Gastrocnemius medialis (tissue), 4 donors: ENCODE measurements at regions not wholly inside any gene's neighbourhood (a gene's known extent, or its start where the extent isn't known, plus 50 kb on each side); places are given as distances from the start of the nearest gene placed in this dataset.

Experiments used
- ATAC-seq, 2 donors: fragments of 150-250 bp; one replicate each; pipeline ENCODE4 v1.9.1; 2016
- DNase-seq, 2 donors: peaks; one replicate each; pipeline ENCODE4 v3.0.0-alpha.2; 2019
- H3K27ac ChIP-seq, 4 donors: fragments of 200-600 bp; sonication (generic); 1 replicate in 1 of 4; 2 replicates in 3 of 4; pipeline ENCODE4 v1.5.1; 2016 to 2018; ENCODE audit warnings: mild to moderate bottlenecking in 2 of 4, moderate library complexity in 1 of 4
- H3K27me3 ChIP-seq, 3 donors: fragments of 200-600 bp; sonication (generic) in 2 of 3; 1 replicate in 1 of 3; 2 replicates in 2 of 3; pipeline versions ENCODE4 v1.5.1 to v1.6.0; 2016 to 2019; ENCODE audit warnings: mild to moderate bottlenecking in 1 of 3, moderate library complexity in 1 of 3
- H3K36me3 ChIP-seq, 2 donors: fragments of 200-600 bp; sonication (generic) in 1 of 2; one replicate each; pipeline ENCODE4 v1.5.1; 2017 to 2018
- H3K4me1 ChIP-seq, 2 donors: fragments of 200-600 bp; sonication (generic) in 1 of 2; one replicate each; pipeline ENCODE4 v1.5.1; 2016 to 2017; ENCODE audit warnings: mild to moderate bottlenecking in 2 of 2
- H3K4me3 ChIP-seq, 4 donors: fragments of 200-600 bp; sonication (generic) in 3 of 4; 1 replicate in 1 of 4; 2 replicates in 3 of 4; pipeline ENCODE4 v1.5.1; 2016 to 2019; ENCODE audit warnings: mild to moderate bottlenecking in 2 of 4
- H3K9me3 ChIP-seq, 3 donors: fragments of 200-600 bp; sonication (generic) in 2 of 3; 1 replicate in 1 of 3; 2 replicates in 2 of 3; pipeline ENCODE4 v1.5.1; 2016 to 2019
- POLR2A ChIP-seq, 2 donors: fragments of 450-650 bp; IDR thresholded peaks; one replicate each; pipeline ENCODE4 v1.6.1; 2017; ENCODE audit warnings: antibody characterized with exemption in 2 of 2, mild to moderate bottlenecking in 2 of 2, moderate library complexity in 2 of 2
- in situ Hi-C, 4 donors: fragments of 200-750 bp; cut with MboI; loops; one replicate each; pipeline versions ENCODE4 v1.15.0 to v1.8.0; 2017; ENCODE audit warnings: low sequenced_read_pairs in 4 of 4
- intact Hi-C: fragments of 100-400 bp; cut with DNase I; formaldehyde crosslinking; loops from one replicate; pipeline ENCODE4 v1.15.1; 2023; ENCODE audit warnings: low total_unique reads
- TF ChIP-seq, protein P1 (sequence below), 5 experiments: fragments of 450-650 bp in 3 of 5; fragments of 200-600 bp in 2 of 5; sonication (generic) in 2 of 5; IDR thresholded peaks in 4 of 5; conservative IDR thresholded peaks in 1 of 5; 1 replicate in 4 of 5; 2 replicates in 1 of 5; pipeline ENCODE4 v1.5.1; 2016 to 2019; ENCODE audit warnings: antibody characterized with exemption in 5 of 5, mild to moderate bottlenecking in 3 of 5, moderate library complexity in 3 of 5

DNA sequence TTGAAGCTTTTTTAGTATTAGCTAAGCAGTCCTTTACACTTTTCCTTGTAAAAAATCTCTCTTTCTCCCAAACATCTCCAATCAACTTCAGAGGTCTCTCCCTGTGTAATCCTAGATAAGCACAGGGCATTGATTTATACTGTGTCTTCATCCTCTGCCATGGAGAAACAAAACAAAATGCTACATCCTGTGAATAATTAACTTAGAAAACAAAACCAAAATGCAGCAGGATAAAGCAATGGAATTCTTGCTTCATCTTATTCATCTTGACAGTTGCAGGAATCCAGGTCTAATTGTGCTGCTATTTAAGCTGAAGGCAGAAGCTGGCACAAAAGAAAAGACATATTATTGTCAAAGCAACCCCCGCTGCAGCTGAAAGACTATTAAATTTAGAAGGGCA, 641.5 kb upstream of the SORCS1 start:
- Histone ChIP-seq H3K36me3 (no peaks in the 10 kb centered on the region), H3K4me3 (no peak overlapping the region), H3K27me3 (no peaks in the 10 kb centered on the region), H3K27ac (no peak overlapping the region), H3K9me3 (no peaks in the 10 kb centered on the region), H3K4me1 (no peaks in the 10 kb centered on the region)
- intact Hi-C loops, result no loop called here
- DNase-seq, result no peak
- ATAC-seq, result no peak
- TF ChIP-seq POLR2A (IDR thresholded peaks at IDR 0.05), result no peak
- TF ChIP-seq, protein P1, sequence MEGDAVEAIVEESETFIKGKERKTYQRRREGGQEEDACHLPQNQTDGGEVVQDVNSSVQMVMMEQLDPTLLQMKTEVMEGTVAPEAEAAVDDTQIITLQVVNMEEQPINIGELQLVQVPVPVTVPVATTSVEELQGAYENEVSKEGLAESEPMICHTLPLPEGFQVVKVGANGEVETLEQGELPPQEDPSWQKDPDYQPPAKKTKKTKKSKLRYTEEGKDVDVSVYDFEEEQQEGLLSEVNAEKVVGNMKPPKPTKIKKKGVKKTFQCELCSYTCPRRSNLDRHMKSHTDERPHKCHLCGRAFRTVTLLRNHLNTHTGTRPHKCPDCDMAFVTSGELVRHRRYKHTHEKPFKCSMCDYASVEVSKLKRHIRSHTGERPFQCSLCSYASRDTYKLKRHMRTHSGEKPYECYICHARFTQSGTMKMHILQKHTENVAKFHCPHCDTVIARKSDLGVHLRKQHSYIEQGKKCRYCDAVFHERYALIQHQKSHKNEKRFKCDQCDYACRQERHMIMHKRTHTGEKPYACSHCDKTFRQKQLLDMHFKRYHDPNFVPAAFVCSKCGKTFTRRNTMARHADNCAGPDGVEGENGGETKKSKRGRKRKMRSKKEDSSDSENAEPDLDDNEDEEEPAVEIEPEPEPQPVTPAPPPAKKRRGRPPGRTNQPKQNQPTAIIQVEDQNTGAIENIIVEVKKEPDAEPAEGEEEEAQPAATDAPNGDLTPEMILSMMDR (IDR thresholded peaks at IDR 0.05 in 4 of 5, conservative IDR thresholded peaks at IDR 0.05 in 1 of 5), result no peak
- in situ Hi-C loops, result no loop called here

DNA sequence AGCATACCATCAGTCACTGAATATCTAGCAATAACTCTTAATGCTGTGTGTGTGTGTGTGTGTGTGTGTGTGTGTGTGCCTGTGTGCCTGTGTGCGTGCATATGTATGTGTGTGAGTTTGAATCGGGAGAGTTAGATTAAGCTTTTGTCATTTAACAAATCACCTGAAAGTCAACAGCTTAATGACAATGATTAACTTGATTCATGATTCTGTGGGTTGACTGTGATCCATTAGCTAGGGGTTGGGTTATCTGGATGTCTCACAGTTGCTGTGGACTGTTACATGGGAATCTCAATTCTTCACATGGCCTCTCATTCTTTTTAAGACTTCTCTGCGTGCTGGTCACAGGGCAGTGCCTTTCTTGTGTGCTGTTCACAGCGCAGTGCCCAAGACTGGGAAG, 639.0 kb upstream of the SORCS1 start:
- no peak for DNase-seq
- Histone ChIP-seq H3K4me1 (no peaks in the 10 kb centered on the region), H3K9me3 (no peaks in the 10 kb centered on the region), H3K4me3 (no peak overlapping the region), H3K36me3 (no peaks in the 10 kb centered on the region), H3K27me3 (no peaks in the 10 kb centered on the region), H3K27ac (no peak overlapping the region)
- in situ Hi-C loops (no loop called here), intact Hi-C loops (no loop called here)
- ATAC-seq, result no peak
- TF ChIP-seq POLR2A (IDR thresholded peaks at IDR 0.05), result no peak
- TF ChIP-seq, protein P1 (IDR thresholded peaks at IDR 0.05 in 4 of 5, conservative IDR thresholded peaks at IDR 0.05 in 1 of 5), result no peak

DNA sequence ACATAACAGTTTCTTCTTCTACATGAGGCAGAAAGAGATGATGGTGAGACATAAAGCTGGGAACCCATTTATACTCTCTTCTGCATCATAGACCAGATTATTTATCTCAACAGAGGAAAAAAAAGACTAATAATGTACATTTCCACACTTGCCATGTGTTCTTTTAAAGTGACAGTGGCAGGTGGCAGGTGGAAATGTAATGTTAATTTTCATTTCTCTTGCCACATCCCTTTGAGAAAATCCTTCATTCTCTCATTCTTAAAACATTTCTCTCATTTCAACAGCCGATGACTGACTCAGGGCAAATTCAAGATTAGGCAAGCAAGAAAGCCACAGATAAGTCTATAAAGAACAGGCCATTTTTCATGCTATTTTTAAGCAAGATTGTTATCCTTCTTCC, 635.6 kb upstream of the SORCS1 start:
- no peak for ATAC-seq

DNA sequence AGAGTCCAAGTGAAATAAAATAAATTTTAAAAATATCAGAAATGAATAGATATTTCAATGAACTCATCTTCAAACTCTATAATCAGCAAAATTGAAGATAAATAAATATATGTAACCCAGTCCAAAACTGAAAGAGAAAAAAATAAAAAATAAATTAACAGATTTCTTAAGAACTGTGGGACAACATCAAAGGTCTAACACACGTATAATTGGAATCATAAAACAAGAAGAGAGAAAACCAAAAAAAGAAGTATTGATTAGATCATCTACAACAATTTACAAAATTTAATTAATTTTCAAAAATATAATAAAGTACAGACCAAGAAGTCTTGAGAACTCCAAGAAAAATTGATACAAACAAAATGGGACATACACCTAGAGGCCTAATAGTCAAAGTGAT, 625.8 kb upstream of the SORCS1 start:
- in situ Hi-C loops, result no loop called here
- Histone ChIP-seq H3K36me3 (no peaks in the 10 kb centered on the region), H3K9me3 (no peaks in the 10 kb centered on the region), H3K27ac (no peak overlapping the region), H3K4me3 (no peak overlapping the region), H3K4me1 (no peaks in the 10 kb centered on the region), H3K27me3 (no peaks in the 10 kb centered on the region)
- DNase-seq (no peak), ATAC-seq (no peak)
- TF ChIP-seq POLR2A (IDR thresholded peaks at IDR 0.05), result no peak
- TF ChIP-seq, protein P1 (IDR thresholded peaks at IDR 0.05 in 4 of 5, conservative IDR thresholded peaks at IDR 0.05 in 1 of 5), result no peak
- intact Hi-C loops, result no loop called here

More for the DNA sequence above, 635.6 kb upstream of the SORCS1 start:
- H3K4me3 ChIP-seq, result no peak overlapping the region
- no peaks in the 10 kb centered on the region for H3K9me3 ChIP-seq
- no peak for DNase-seq
- no peaks in the 10 kb centered on the region for H3K36me3 ChIP-seq
- no peak overlapping the region for H3K27ac ChIP-seq
- H3K4me1 ChIP-seq, result no peaks in the 10 kb centered on the region
- intact Hi-C loops, result no loop called here
- no peaks in the 10 kb centered on the region for H3K27me3 ChIP-seq
- in situ Hi-C loops, result no loop called here
- TF ChIP-seq, protein P1 (IDR thresholded peaks at IDR 0.05 in 4 of 5, conservative IDR thresholded peaks at IDR 0.05 in 1 of 5), result no peak
- TF ChIP-seq POLR2A (IDR thresholded peaks at IDR 0.05), result no peak

DNA sequence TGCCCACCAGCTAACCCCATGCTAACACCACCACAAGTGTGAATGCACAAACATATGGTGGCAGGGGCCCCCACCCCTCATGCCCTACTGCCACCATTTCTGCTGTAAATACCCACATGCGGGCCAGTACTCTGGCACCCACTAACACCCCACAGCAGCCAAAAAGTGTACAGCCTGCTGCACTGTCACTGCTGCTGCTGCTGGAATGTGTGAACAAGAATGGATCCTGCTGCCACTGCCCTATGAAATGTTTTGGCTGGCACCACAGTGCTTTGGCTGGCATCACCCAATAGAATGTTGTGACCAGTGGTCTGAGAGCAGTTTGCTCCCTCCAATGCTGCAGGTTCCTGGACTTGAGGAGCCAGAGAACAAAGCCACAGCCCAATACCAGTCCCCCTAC, 606.6 kb upstream of the SORCS1 start:
- no peak for DNase-seq
- Histone ChIP-seq H3K27me3 (no peaks in the 10 kb centered on the region), H3K9me3 (no peaks in the 10 kb centered on the region), H3K36me3 (no peaks in the 10 kb centered on the region), H3K4me1 (no peaks in the 10 kb centered on the region), H3K27ac (no peak overlapping the region), H3K4me3 (no peak overlapping the region)
- intact Hi-C loops (no loop called here), in situ Hi-C loops (no loop called here)
- no peak for TF ChIP-seq POLR2A (IDR thresholded peaks at IDR 0.05)
- TF ChIP-seq, protein P1 (IDR thresholded peaks at IDR 0.05 in 4 of 5, conservative IDR thresholded peaks at IDR 0.05 in 1 of 5), result no peak
- no peak for ATAC-seq
